Renal cortical epithelial cell (primary cell): ENCODE measurements at regions not wholly inside any gene's neighbourhood (a gene's known extent, or its start where the extent isn't known, plus 50 kb on each side); places are given as distances from the start of the nearest gene placed in this dataset.

Source experiments
- DNase-seq: peaks from one replicate; pipeline ENCODE4 v3.0.0-alpha.2; 2011; ENCODE audit warnings: low read depth

GRCh38 chr17:79153367-79154130 lies 78.9 kb downstream of the ENGASE start:
- DNase-seq: no peak

GRCh38 chr17:79152636-79153035 lies 78.0 kb downstream of the ENGASE start:
- DNase-seq: no peak

- DNase-seq: no peak
These were observed 77.5 kb downstream of the ENGASE start for GRCh38 chr17:79152110-79152509.

GRCh38 chr17:79150799-79151198 lies 76.2 kb downstream of the ENGASE start:
- no peak for DNase-seq

GRCh38 chr17:79150035-79150733 lies 75.6 kb downstream of the ENGASE start:
- DNase-seq: no peak

GRCh38 chr17:79148584-79148983 lies 74.0 kb downstream of the ENGASE start:
- no peak for DNase-seq

GRCh38 chr17:79147746-79148506 lies 73.3 kb downstream of the ENGASE start:
- DNase-seq: no peak

- DNase-seq: no peak
These were observed 71.9 kb downstream of the ENGASE start for GRCh38 chr17:79146562-79146961.

- no peak for DNase-seq
These were observed 70.9 kb downstream of the ENGASE start for GRCh38 chr17:79145548-79145947.

- DNase-seq: no peak
These were observed 69.5 kb downstream of the ENGASE start for GRCh38 chr17:79144133-79144532.

GRCh38 chr17:79142375-79142774 lies 67.8 kb downstream of the ENGASE start:
- DNase-seq: no peak

- no peak for DNase-seq
These were observed 67.1 kb downstream of the ENGASE start for GRCh38 chr17:79141578-79142355.

GRCh38 chr17:79138826-79139225 lies 64.2 kb downstream of the ENGASE start:
- no peak for DNase-seq

- no peak for DNase-seq
These were observed 63.2 kb downstream of the ENGASE start for GRCh38 chr17:79137789-79138165.

GRCh38 chr17:79137015-79137788 lies 62.6 kb downstream of the ENGASE start:
- no peak for DNase-seq

- DNase-seq: no peak
These were observed 62.0 kb downstream of the ENGASE start for GRCh38 chr17:79136596-79136995.
